OCI-LY3 (cell line): ENCODE measurements at regions not wholly inside any gene's neighbourhood (a gene's known extent, or its start where the extent isn't known, plus 50 kb on each side); places are given as distances from the start of the nearest gene placed in this dataset.
"Not testable (repeated sequence)": the region's sequence is repeated elsewhere in the genome, so short reads cannot be mapped to it uniquely, and the experiment has no call there.

Experiments
- EZH2phosphoT487 ChIP-seq: fragments of 200-600 bp; shearing (Covaris generic); IDR thresholded peaks from 2 replicates; pipeline ENCODE4 v1.6.1; 2018; ENCODE audit warnings: antibody characterized with exemption, mixed run types, low read depth
- TF ChIP-seq, protein P1 (sequence below): fragments of 200-600, 300-600 bp; sonication (generic); IDR thresholded peaks from 2 replicates; pipeline ENCODE4 v1.5.1; 2014; ENCODE audit warnings: antibody characterized with exemption, low read length, low read depth

DNA sequence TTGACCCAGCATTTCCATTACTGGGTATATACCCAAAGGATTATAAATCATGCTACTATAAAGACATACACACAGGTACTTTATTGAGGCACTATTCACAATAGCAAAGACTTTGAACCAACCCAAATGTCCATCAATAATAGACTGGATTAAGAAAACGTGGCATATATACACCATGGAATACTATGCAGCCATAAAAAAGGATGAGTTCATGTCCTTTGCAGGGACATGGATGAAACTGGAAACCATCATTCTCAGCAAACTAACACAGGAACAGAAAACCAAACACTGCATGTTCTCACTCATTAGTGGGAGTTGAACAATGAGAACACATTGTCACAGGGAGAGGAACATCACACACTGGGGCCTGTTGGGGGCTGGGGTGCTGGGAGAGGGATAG lies 283.0 kb upstream of the ARSJ start:
- TF ChIP-seq, protein P1, sequence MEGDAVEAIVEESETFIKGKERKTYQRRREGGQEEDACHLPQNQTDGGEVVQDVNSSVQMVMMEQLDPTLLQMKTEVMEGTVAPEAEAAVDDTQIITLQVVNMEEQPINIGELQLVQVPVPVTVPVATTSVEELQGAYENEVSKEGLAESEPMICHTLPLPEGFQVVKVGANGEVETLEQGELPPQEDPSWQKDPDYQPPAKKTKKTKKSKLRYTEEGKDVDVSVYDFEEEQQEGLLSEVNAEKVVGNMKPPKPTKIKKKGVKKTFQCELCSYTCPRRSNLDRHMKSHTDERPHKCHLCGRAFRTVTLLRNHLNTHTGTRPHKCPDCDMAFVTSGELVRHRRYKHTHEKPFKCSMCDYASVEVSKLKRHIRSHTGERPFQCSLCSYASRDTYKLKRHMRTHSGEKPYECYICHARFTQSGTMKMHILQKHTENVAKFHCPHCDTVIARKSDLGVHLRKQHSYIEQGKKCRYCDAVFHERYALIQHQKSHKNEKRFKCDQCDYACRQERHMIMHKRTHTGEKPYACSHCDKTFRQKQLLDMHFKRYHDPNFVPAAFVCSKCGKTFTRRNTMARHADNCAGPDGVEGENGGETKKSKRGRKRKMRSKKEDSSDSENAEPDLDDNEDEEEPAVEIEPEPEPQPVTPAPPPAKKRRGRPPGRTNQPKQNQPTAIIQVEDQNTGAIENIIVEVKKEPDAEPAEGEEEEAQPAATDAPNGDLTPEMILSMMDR: not testable (repeated sequence)
- not testable (repeated sequence) for TF ChIP-seq EZH2phosphoT487
